Stimulated activated CD8-positive, alpha-beta memory T cell treated with anti-CD3 and anti-CD28 coated beads, Interleukin-4, amount 100 ng/mL, for 48 hours (primary cell): ENCODE measurements at regions not wholly inside any gene's neighbourhood (a gene's known extent, or its start where the extent isn't known, plus 50 kb on each side); places are given as distances from the start of the nearest gene placed in this dataset.

Experiments
- DNase-seq: peaks from one replicate; pipeline ENCODE4 v3.0.0-alpha.2; 2020

DNA sequence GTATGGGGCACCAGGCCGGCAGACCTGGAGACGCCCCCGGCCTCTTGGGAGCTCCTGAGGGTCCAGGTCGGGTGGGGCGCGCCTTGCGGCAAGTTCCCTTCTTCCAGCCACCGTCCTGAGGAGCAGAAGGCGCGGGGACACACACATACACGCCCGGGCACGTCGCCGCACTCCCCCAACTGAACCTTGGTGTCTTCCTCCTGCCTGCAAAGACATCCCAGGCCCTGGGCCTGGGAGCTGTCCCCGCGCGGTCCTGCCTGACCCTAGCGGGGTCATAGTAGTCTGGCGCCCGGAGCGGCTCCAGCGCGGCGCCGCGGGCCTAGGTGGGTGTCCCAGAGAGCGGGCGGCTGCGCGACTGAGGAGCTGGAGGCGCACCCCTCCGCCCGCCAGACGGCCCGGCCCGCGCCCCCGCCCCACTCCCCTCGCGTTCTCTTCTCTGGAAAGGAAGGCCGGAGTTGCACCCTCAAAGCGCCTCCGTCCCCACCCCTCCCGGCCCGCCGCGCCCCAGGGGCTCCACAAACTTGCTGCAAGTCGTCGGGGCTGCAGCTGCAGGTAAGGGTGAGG, 185.9 kb upstream of the LINGO1 start:
- no peak for DNase-seq

DNA sequence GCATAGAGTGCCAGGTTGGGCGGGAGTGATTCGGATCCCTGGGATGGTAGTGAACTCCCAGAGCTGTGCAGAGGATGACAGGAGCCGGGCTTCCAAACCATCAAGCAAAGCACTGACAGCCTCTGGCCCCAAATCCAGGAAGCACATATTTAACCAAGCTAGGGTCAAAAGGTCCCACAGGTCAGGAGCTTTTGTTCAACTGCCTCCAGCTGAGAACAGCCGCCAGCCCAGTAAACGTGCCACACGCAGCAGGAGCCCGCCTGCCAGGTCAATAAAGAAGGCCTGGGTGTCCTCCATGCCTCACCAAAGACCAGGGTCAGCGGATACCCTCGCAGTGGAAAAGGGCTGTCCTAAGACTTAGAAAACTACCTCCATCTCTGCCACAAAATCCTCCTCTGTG, 184.7 kb upstream of the LINGO1 start:
- no peak for DNase-seq

DNA sequence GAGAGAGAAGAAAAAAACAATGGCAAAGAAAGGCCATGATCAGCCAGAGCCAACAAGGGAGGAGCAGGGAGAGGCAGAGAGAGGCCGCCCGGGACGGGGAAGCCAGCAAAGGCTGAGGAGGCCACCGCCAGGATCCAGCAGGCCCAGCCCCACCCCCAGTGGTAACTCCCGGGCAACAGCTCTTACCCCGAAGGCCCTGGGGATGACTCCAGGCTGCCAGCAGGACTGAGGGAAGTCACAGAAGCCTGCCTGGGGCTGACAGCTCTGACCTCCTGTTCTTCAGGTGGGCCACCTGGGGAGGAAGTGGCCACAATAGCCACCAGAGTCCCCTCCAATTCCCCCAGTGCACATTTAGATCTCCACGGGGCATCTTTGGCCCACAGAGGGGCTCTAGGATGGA, 184.3 kb upstream of the LINGO1 start:
- no peak for DNase-seq

DNA sequence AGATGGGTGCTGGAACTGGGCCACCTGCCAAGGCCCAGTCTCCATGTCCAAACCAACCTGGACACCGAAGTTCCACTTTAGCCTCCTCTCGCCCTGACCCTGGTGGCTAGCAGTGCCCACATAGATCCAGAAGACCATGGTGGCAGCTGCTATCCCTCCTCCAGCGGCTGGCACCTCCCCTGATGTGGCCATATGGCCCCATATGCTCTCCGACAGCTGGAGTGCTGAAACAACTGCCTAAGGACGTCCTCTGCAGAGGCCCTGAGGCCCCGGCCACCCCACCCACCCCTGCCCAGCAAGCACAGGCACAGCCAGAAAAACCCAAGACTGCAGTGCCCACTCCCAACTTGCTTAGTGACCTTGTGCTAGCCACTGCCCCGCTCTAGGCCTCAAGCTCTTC, 182.3 kb upstream of the LINGO1 start:
- DNase-seq, result no peak

DNA sequence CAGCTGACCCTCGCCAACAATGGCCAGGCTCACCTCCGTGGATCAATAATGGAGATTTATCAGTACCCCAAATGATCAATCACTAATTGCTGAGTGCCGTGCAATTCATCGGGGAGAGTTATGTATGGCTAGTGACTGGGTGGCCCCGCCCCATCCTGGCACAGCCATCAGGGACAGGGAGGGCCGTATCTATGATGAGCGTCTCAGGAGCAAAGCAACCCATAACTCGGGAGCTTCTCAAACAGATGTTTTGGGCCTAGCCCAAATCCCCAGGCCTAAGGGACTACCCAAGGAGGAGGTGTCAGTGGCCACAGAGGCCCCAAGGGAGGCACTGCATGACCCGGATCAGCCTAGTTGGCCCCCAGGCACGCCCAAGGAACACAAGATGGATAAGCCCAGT, 180.0 kb upstream of the LINGO1 start:
- no peak for DNase-seq

DNA sequence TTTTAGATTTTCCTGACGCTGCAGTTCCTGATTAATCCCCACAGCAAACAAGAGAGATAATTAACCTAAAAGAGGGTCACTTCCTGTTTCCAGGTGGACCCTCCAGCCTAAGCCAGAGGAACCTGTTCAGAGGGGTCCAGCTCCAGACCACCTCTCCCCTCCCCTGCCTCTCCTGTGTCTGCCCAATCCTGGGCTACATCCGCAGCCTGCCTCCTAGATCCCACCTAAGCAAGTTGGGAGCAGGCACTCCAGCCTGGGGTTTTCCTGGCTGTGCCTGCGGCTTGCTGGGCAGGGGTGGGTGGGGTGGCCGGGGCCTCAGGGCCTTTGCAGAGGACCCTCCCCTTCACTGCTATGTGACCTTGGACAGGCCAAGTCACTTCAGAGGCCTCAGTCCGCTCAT, 178.6 kb upstream of the LINGO1 start:
- DNase-seq, result no peak

DNA sequence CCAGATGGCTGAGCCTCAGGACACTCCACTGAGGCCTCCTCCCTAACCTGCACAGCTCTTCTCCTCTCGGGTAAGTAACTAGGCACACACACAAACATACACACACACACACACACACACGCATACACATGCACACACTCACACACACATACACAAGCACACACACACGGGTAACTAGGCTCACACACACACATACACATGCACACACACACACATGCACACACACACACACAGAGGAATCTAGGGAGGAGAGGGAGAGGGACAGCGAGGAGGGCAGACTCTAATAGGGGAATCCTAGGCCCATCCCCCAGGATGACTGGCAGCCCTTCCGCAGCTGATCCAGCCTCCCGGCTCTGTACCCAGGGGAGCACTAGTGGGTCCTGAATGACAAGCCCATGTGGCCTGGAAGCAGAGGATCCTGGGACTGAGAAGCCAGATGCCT, 177.4 kb upstream of the LINGO1 start:
- DNase-seq, result no peak

DNA sequence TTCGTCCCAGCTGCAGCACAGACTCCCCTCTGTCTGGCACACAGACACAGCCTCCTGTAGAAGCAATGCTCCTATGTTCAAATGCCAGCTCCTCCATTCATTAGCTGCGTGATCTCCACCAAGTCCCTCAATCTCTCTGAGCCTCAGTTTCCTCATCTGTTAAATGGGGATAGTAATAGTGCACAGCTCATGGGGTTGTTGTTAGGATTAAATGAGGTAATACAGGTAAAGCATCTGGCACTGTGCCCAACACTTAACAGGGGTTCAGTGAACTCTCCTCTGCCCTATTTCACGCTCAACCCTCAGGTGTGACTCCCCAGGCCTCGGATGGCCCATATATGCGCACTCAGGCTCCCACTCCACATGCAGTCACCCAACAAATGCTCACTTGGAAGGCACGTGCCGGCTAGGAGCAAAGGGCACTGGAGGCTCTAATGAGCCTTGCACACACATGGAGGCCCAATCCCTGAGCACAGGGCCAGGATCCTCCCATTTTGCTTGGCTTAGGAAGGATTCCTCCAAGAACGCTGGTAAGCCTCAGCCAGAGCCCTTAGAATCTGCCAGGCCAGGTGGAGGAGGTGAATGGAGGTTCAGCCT, 176.0 kb upstream of the LINGO1 start:
- DNase-seq, result no peak

DNA sequence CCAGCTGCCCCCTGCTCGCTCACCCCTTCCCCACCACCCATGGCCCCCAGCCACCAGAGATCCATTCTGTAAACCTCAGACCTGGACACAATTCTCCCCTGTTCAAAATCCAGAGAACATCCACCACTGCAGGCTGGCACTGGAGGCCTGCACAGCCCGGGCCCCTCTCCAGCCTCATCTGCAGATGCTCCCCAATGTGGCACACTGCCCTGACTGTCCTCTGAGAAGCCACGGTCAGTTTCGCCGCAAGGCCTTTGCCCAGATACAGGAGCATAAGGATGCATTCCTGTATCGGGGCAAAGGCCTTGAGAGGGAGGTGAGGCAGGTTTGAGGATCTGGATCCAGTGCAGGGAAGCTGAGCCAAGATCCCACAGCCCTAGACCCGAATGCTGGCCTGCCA, 175.4 kb upstream of the LINGO1 start:
- no peak for DNase-seq

DNA sequence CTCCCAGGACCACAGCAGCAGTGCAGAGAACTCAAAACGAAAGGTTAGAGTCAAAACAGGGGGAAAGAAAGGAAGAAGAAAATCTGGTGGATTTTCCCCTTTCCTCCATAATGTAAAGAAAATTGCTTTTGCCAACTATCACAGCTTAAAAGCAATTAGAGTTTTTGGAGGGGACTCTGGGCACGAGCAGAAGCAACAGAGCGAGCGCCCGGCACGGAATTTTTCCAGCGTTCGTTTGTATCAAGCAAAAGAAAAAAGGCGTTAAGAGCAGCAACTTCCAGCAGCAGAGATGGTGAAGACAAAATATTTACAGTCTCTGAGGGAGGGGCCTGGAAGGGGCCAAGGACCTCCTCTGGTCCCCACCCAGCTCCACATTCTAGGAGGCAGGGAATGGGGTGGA, 174.9 kb upstream of the LINGO1 start:
- DNase-seq, result no peak

DNA sequence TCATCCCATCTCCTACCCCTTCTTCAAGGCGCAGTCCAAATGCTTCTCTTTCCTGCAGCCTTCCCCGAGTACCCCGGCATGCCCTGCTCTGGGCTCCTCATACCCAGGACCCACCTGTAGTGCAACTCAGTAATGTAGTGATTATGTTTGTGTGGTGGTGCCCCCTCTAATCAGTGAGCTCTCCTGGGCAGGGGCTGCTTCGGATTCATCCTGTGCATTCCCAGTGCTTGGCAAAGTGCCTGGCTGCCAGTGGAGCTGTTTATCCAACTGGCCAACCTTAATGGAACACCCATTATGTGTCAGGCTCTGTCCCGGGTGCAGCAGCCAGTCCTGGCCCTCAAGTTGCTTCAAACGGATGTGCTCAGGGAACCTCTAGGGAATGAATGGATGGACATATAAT, 174.4 kb upstream of the LINGO1 start:
- DNase-seq, result no peak

DNA sequence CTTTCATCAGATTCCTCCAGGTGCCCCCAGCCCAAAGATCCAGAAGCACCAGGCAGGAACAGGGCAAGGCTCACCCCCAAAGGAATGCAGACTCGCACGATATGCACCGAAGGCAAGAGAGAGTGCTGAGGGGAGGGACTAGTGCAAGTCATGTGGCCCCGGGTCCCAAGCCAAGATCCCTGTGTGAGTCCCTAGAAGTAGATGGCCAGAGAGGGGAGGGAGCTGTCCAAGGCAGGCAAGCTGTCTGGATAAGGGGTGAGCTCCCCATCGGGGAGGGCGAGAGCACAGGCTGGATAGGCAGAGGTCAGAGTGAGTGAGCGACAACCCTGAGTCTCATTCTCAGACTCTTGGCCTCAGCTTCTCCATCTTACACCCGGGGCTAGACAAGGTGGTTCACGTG, 171.5 kb upstream of the LINGO1 start:
- no peak for DNase-seq

DNA sequence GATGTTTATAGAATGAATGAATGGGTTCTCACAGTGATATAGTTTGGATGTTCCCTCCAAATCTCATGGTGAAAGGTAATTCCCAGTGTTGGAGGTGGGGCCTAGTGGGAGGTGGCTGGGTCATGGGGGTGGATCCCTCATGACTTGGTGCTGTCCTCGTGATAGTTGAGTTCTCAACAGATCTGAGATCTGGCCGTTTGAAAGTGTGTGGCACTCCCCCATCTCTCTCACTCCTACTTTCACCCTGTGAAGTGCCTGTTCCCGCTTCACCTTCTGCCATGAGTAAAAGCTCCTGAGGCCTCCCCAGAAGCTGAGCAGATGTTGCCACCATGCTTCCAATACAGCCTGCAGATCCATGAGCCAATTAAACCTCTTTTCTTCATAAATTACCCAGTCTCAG, 170.8 kb upstream of the LINGO1 start:
- no peak for DNase-seq

DNA sequence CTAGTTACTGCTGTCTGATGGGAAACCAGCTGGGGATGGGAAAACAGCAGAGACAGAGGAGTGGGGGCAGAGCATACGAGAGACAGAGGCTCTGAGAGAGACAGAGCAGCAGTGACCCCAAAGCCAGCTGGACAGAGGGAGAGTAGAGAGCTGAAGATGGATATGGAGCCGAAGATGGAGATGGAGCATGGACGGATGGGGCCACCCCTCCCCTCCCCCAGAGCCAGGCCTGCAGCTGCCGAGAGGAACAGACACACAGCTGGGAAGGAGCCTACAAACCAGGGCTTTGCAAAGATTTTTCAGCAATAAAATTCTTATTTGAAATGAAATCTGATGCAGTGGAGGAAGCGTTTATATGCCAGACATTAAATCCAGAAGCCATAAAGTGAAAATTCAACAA, 167.6 kb upstream of the LINGO1 start:
- no peak for DNase-seq

DNA sequence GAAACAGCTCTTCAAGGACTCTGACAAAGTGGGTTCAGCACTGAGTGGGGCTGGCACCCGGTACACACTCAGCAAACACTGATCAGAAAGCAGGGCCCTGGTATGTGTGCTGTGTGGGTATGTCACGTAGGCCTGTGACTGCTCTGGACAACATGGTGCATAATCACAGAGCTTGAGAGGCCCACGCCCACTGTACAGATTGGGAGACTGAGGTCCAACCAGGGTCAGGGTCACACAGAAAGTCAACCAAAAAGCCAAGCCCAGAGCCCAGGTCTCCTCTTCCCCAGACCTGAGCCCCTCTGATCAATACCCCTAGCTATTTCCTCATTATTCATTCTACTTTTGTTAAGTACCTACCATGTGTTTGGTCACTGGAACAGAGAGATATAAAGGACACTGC, 166.1 kb upstream of the LINGO1 start:
- DNase-seq, result no peak

DNA sequence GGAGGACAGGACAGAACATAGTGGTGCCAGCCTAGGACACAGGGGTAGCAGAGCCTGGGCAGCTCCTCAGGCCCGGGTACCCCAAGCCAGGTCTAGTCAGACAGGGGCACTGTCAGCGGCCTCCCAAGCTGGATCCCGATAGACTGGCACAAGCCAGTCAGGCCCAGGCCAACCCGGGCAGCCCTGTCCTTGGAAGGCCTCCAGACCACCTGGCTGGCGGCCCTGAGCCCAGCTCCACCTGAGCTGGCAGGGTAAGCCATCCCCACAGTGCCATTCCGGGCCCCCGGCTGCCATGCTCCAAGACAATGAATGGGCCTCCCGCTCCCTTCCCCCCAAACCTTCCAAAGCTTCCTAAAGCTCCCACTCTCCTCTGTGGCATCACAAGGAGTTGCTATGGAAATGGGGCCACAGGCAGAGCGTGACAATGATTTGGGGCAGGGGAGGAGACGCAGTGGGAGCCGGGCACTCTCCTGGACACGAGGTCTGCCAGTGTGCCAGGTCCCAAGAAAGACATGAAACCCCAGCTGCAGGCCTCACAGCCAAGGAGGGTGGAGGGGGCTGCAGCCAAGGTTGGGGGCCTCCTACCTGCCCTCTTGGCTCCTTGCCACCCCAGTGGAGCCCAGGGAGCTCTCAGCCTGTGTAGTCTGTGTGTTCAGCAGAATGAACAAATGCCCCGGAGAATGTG, 165.6 kb upstream of the LINGO1 start:
- DNase-seq, result no peak

DNA sequence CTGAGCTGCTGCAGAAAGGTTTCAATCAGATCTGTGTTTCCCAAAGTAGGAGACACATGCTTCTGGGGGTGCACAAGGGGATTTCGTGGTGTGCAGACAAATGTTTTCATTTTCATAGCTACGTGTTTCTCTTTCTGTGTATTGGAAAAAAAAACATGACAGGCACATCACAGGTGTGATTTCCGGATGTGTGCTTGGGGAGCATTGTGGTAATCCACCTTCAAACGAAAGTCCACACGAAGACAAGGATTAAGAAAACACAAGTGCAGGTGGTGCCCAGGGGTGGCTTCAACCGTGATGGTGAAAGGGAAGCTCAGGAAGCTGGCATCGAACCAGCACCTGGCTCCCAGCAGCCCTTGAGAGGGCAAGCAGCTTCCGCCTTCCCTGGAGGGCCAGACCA, 164.6 kb upstream of the LINGO1 start:
- DNase-seq, result no peak

DNA sequence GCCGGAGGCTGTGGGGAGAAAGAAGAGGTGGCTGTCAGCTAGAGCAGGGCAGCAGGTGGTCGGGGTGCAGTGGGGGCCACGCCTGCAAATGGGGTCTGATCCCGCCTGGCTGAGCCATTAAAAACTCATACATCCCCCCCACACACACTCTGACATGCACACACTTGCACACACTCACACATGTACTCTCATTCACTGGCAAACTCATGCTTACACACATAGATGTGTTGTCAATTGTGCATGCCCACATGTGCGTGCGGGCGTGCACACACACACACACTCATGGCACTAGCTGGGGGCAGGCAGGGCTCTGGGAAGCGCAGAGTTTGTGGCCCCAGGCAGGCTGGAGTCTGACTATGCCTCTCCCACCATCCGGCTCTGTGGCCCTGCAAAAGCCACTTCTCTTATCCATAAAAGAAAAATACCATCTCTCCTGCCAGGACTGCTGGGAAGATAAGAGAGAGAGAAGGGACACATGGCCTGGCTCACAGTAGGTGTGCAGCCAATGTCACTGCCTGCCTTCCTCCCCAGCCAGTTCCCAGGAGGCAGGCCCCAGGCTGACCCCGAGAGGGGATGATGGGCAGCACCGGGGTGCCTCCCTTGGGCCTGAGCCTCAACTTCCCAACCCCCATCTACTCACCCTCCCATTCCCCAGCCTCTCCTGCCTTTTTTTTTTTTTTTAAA, 163.5 kb upstream of the LINGO1 start:
- no peak for DNase-seq

DNA sequence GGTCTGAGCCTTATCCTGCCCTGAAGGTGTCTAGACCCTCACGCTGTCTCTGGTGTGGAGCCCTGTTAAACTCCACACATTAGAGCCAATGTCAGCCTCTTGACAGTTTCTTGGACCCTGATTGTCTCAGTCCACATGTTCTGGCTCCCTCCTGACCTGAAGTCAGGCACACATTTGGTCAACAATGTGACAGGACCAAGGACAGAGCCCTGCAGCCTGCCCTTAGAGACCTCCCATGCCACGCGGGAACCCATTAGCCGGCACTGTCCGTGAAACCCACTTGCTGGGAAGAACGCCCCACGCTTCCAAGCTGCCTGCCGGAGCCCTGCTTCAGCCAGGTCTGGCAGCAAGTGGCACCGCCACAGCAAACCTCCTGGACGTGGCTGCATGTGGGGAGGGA, 162.7 kb upstream of the LINGO1 start:
- no peak for DNase-seq

DNA sequence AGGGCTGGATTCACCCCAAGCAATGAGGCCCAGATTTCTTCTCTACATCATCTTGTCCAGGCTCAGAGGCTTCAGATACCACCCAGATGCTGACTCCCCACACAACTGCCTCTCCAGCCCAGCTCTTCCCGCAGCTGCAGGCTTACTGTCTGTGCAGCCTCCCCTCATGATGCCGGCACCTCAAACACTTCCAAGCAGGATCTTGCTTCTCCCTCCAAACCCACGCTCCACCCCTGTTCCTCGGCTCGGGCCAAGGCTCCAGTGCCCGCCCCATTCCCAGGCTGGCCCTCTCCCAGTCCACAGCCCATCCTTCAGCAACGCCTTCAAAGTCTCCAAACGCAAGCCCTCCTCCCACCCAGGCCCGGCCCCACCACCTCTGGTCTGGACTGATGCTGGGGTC, 159.2 kb upstream of the LINGO1 start:
- no peak for DNase-seq

DNA sequence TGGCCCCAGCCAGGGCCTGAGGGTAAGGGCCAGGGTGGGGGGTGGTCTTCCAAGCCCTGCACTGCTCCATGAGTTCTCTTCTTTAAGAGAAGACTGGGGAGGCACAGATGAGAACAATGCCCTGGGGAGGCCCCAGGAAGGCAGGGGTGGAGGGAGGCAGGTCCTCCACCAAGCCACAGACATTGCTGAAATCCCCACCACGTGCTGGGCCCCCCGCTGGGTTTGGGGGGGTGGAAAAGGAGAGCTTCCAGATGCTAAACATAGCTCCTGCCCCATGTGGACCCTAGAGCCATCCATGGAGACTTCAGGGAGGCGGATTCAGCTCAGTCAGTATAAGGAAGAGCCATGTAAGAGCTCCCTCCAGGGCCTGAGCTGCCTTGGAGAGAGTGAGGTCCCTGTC, 157.8 kb upstream of the LINGO1 start:
- DNase-seq, result no peak

DNA sequence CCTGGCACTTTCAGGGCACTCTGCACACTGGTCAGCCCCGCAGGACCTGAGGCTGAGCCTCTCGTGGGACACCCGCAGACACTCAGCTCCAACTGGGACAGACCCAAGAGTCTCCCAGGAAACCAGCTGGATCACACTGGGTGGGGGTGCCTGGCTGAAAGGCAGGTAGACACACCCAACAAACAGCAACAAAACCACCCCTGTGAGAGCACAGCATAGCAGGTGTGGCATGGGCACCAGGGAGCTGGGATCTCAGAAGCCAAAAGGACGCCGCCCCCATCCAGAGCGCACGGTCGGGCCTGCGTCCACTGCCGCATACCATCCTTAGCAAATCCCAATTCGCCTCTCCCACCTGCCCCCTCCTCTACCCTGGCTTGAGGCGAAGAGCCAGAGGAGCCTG, 154.2 kb upstream of the LINGO1 start:
- no peak for DNase-seq

DNA sequence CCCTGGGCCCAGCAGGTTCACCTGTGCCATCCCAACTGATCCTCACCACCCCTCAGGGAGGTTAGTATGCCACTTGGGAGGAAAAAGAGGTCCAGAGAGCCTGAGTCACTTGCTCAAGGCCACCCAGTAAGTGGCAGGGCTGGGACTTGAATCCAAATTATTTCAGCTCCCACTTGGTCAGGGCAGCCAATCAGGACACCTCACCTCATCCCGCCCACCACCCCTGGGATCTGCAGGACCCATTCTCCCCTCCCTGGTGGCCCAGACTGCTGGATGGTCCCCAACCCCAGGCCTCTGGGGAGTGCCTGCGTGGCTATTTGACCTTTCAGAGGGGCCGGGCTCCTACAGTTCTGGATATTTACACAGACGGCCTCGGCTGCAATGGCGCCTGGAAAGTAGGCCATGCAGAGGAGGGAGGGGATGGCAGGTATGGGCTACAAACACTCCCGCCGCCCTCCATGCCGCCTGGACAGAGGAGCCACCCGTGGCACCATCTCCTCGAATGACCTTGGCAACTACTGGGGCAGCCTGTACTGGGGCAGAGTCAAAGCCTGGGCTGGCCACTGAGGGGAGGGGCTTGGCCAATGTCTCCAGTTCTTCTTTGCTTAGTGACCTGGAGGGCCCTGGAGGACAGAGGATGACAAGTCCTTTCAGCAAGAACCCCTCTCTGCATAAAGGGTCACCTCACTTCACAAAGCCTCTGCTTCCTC, 153.6 kb upstream of the LINGO1 start:
- DNase-seq, result no peak
